ENCODE measurements at regions not wholly inside any gene's neighbourhood (a gene's known extent, or its start where the extent isn't known, plus 50 kb on each side); places are given as distances from the start of the nearest gene placed in this dataset.

DNA sequence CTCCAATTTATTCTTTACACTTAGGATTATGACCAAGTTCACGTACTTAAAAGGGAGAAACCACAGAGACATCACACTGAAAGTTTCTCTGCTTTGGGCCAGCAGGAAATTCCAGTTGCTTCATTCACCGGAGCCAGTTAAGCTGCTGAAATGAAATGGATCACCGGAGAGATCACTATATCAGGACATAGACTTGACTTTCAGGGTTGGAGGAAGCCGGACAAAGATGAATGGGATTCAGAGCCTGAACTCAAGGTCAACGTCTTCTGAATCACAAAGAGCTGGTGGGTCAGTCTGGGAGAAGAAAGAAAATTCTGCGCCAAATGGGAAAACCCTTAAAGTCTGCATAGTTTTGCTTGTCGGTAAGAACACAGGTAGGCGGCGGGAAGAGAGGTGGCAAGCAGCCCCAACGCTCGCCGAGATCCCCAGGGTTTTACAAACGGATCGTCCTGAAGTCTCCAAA lies 81.9 kb upstream of the CCDC28A start:
- DNase-seq (ENCODE audit: low read depth in 4 of 4, low spot score in 3 of 4), result peak in 2 of 4 donors; percentile 19 to 25

DNA sequence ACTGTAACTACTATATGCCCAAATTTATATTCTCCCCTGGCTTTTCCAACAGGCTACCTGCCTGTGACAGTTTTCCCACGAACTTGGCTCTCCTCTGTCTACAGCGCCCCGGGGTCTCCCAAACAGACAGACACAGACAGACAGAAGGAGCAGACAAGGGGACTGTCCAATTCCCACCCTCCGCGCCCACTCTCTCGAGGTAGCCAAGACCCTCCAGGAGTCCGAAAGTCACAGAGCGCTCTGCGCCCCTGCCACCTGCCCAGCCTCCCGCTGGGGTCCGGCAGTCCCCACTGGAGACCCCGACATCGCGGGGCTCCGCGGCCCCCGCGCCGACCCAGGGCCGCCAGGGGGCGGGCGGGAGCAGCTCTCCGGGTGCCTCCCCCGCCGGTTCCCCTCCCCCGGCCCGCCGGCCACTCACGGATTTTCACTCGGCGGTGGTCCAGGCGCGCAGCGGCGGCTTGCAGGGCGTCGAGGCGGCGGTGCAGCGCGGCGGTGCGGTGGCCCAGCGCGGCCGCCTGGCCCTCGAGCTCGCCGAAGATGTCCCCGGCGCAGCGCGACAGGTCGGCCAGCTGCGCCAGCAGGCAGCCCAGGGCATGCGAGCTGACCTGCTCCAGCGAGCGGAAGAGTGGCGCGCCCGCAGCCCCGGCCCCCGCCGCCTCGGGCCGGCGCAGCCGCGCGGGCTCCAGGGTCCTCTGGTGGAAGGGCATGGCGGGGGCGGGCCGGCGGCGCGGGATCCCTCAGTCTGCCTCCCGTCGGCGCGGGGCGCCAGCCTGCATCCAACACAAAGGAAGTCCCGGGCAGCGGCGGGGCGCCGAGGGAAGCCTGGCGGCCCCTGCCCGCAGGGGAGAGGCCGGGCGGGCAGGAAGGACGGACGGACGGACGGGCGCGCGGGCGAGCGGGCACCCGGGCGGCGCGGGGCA lies 81.3 kb upstream of the CCDC28A start:
- peak in 2 of 4 donors; percentile 57 to 58 for DNase-seq (ENCODE audit: low read depth in 4 of 4, low spot score in 3 of 4)

DNA sequence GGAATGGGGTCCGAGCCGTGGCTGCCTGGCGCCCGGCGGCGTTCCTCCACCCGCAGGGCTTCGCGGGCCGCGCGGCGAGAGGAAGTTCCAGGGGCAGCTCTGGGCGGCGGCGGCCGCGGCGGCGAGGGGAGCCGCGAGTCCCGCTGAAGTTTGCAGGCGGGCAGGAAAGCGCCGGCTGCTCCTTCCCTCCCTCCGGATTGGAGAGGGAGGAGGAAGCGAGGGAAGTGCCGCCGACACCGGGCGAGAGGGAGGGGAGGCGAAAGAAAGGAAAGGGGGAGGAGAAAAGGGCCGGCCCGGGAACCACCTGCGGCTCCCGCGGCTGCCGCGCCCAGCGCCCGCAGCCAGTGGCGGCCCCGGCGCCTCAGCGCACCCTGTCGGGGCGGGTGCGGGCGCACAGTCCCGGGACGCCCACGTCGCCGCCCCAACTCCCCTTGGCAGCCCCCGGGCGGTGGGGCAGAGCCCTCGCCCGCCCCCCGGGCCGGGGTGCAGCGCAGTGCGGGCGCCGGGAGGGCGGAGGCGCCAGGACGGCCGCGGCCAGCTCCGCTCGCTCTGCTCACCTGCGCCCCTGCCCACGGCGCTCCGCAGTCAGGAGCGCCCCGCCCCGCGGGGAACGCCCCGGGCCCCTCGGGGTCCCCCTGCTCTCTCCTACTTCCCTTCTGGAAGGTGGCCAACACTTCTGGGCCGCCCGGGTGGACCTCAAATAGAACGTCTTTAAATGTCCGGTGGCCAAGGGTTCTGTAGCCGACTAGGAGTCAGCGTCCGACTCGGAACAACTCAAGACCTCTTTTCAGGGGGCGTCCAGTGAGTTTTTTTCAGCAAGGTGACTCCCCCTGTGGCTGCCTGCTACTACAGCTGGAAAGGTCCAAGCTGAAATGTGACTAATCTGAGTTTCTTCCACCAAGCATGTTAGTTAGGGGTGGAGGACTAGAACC lies 80.3 kb upstream of the CCDC28A start:
- DNase-seq (ENCODE audit: low read depth in 4 of 4, low spot score in 3 of 4), result peak in 2 of 4 donors; percentile 46 to 58

DNA sequence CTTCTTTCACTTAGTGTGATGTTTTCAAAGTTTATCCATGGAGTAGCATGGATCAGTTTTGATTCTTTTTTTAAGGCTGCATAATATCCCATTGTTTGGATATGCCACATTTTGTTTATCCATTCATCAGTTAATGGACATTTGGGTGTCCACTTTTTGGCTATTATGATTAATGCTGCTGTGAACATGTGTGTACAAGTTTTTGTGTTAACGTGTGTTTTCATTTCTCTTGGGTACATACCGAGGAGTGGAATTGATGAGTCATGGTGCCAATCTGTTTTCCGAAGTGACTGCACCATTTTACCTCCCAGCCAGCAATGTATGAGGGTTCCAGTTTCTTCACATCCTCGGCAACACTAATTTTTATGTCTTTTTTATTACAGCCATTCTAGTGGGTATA lies 78.4 kb upstream of the CCDC28A start:
- DNase-seq (ENCODE audit: low read depth in 4 of 4, low spot score in 3 of 4), result no peak

DNA sequence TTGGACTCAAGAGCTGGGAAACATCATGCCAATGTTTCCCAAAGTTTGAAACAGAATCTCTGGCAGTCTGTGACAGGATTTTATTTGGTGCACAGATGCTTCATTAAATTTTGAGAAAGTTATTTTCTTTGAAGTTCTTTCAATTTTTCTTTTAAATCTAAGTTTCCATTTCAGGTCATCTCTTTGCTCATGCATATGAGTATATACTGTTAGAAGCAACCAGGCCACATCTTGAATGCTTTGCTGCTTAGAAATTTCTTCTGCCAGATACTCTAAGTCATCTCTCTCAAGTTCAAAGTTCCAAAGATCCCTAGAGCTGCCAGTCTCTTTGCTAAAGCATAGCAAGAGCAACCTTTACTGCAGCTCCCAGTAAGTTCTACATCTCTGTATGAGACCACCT lies 59.1 kb upstream of the CCDC28A start:
- DNase-seq (ENCODE audit: low read depth in 4 of 4, low spot score in 3 of 4), result no peak

DNA sequence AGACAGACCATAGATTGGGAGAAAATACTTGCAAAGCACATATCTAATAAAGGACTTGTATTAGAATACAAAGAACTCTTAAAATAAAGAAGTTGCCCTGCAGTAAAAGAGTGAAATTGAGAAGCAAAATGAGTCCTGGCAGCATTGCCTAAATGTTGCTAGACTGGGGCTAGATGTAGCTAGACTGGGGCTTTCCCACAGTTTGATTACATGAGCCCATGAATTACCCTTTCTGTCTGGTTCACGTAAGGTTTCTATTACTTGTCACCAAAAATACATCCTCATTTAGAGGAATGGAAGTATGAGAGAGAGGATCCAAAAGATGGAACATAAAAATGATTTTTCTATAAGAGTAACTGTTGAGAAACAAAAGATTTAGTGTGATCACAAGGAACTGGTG lies 57.6 kb upstream of the CCDC28A start:
- DNase-seq (ENCODE audit: low read depth in 4 of 4, low spot score in 3 of 4), result no peak

DNA sequence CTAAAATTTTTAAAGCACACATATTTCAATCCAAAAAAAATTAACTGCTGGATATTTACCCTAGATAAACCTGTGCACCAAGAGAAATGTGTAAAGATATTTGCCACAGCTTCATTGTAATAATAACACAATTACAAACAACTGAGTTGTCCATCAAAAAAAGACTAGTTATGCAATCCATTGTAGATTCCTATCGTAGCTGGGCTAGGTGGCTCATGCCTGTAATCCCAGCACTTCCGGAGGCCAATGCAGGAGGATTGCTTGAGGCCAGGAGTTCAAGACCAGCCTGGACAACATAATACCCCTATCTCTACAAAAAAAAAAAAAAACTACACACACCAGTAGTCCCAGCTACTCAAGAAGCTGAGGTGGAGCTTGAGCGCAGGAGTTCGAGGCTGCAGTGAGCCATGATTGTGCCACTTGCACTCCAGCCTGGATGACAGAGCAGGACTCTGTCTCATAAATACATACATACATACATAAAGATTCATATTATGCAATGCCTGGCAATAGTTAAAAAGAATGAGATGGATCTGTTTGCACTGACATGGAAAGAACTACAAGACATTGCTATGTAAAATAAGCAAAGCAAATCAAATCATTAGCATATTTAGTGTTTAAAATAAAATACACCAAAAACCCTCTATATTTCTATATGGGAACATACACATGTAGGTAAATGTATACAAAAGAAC lies 56.5 kb upstream of the CCDC28A start:
- no peak for DNase-seq (ENCODE audit: low read depth in 4 of 4, low spot score in 3 of 4)

DNA sequence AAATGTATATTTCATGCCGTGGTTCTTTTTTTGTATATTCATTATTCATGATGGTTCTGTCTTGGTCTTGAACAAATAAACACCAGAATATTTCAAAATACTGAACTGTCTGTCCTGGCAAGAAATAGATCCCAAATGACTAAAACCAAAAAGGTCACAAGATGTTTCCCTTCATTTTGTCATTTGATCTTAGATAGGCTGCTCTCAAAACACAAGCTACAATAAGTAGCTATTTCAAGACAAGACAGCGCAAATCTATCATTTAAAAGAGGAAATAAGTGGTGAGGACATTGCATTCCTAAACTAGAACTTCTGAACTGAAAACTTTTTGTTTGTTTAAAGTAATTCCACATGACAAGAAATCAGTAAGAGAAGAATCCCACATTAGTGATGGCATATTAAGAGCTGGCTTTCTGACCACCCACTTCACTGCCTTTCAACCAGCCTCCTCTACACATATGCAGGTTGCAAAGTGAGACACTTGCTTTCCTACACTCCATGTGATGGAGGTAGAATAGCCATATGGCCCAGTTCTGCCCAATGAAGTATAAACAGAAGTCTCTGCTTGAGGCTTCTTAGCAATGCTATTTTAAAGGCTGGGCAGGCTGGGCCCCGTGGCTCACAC lies 54.4 kb upstream of the CCDC28A start:
- DNase-seq (ENCODE audit: low read depth in 4 of 4, low spot score in 3 of 4), result no peak

DNA sequence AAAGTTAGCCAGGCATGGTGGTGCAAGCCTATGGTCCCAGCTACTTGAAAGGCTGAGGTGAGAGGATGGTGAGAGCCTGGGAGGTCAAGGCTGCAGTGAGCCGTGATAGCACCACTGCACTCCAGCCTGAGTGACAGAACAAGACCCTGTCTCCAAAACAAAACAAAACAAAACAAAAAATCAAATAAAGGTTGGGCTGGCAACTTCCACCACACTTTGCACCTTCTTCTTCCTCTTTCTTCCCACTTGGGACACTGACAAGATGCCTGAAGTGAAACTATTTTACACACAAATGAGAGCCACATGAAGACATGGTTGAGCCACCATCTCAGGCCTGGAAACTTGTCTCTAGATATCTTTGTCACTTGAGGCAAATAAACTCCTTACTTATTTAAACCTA lies 53.8 kb upstream of the CCDC28A start:
- no peak for DNase-seq (ENCODE audit: low read depth in 4 of 4, low spot score in 3 of 4)

DNA sequence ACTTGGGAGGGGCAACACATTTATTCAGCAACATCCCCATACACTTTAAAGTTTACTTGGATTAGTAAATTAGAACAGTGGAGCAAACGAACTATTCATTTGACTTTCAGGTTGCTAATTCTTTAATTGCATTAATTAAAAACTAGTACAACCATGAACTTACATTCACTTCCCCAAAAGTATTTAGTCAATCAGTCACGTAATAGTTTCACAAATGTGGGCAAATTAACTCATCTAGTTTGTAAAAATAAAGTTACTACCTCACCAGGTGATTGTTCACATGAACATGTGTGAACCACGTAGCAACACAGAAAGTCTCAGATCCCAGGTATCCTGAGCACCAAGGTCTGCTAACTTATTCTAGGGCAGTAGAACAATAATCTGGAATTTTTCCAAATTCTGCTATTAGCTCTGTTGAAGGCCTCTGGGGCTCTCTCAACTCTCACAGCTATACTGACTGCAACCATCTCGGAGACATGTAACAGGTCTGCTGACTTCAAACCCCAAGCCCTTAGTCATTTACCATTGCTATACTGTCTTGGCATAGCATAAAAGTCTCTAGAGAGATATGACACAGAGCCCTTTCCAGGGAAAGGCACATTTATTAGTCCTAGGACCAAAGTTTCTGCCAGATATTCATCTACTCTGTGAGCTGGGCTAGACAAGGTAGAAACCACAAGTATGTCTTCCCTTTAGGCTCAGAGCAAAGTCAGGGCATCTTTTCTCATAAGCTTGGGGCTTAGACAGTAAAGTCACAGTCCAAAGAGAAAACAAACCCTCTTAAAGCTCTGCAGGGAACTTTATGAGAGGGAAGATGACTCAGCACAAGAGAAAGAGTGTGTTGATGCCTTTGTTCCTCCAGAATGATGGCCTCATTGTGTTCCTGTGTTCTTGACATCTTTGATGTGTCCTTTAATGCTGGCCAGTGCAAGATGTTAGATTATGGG lies 50.9 kb upstream of the CCDC28A start:
- DNase-seq (ENCODE audit: low read depth in 4 of 4, low spot score in 3 of 4), result no peak

Data from left renal pelvis (tissue), 4 donors.